Thyroid gland (tissue), 4 donors: ENCODE measurements at regions not wholly inside any gene's neighbourhood (a gene's known extent, or its start where the extent isn't known, plus 50 kb on each side); places are given as distances from the start of the nearest gene placed in this dataset.

Experiments
- POLR2A ChIP-seq, 2 donors: fragments of 450-650 bp; IDR thresholded peaks; one replicate each; pipeline ENCODE4 v1.6.1; 2017; ENCODE audit warnings: antibody characterized with exemption in 2 of 2, mild to moderate bottlenecking in 2 of 2, moderate library complexity in 1 of 2
- TF ChIP-seq, protein P1 (sequence below), 6 experiments: fragments of 200-600 bp in 3 of 6; fragments of 450-650 bp in 3 of 6; sonication (generic) in 3 of 6; IDR thresholded peaks; one replicate each; pipeline ENCODE4 v1.5.1; 2016 to 2019; ENCODE audit warnings: antibody characterized with exemption in 6 of 6, mild to moderate bottlenecking in 2 of 6, inconsistent platforms in 1 of 6, moderate library complexity in 1 of 6

DNA sequence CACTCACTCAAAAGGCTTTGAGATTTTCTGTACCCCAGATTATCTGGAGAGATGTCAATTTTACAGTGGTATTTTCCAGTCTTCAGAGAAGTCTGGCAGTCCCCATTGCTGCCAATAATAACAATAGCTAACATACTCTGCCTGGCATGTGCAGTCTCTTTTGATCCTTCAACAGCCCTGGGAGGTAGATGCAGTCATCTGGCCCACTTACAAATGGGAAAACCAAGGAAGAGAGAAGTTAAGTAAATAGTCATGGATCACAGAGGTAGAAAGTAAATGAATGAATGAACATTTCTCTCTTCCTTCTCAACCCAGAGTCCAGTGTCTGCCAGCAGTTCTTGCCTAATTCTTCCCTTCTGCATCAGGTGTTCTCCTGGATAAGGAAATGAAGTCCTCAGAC, 113.0 kb upstream of the EDNRA start:
- TF ChIP-seq, protein P1, sequence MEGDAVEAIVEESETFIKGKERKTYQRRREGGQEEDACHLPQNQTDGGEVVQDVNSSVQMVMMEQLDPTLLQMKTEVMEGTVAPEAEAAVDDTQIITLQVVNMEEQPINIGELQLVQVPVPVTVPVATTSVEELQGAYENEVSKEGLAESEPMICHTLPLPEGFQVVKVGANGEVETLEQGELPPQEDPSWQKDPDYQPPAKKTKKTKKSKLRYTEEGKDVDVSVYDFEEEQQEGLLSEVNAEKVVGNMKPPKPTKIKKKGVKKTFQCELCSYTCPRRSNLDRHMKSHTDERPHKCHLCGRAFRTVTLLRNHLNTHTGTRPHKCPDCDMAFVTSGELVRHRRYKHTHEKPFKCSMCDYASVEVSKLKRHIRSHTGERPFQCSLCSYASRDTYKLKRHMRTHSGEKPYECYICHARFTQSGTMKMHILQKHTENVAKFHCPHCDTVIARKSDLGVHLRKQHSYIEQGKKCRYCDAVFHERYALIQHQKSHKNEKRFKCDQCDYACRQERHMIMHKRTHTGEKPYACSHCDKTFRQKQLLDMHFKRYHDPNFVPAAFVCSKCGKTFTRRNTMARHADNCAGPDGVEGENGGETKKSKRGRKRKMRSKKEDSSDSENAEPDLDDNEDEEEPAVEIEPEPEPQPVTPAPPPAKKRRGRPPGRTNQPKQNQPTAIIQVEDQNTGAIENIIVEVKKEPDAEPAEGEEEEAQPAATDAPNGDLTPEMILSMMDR (IDR thresholded peaks at IDR 0.05): no peak
- no peak for TF ChIP-seq POLR2A (IDR thresholded peaks at IDR 0.05)
